ENCODE measurements at regions not wholly inside any gene's neighbourhood (a gene's known extent, or its start where the extent isn't known, plus 50 kb on each side); places are given as distances from the start of the nearest gene placed in this dataset.
"Not testable (repeated sequence)": the region's sequence is repeated elsewhere in the genome, so short reads cannot be mapped to it uniquely, and the experiment has no call there.

GRCh38 chr14:43674273-43674672 is 832.8 kb downstream of the FSCB start:
- DNase-seq: no peak

GRCh38 chr14:43671716-43672485 is 835.2 kb downstream of the FSCB start:
- DNase-seq: no peak

GRCh38 chr14:43669355-43669754 is 837.7 kb downstream of the FSCB start:
- no peak for DNase-seq

GRCh38 chr14:43665570-43666267 is 841.4 kb downstream of the FSCB start:
- no peak for DNase-seq

- not testable (repeated sequence) for DNase-seq
These were observed 851.9 kb downstream of the FSCB start for GRCh38 chr14:43655194-43655593.

- no peak for DNase-seq
These were observed 855.2 kb downstream of the FSCB start for GRCh38 chr14:43651896-43652295.

GRCh38 chr14:43651185-43651787 is 855.8 kb downstream of the FSCB start:
- no peak for DNase-seq

GRCh38 chr14:43649508-43649907 is 857.6 kb downstream of the FSCB start:
- DNase-seq: no peak

- DNase-seq: no peak
These were observed 859.8 kb downstream of the FSCB start for GRCh38 chr14:43647302-43647701.

GRCh38 chr14:43640718-43641267 is 866.3 kb downstream of the FSCB start:
- no peak for DNase-seq

- no peak for DNase-seq
These were observed 881.8 kb downstream of the FSCB start for GRCh38 chr14:43625294-43625693.

- DNase-seq: no peak
These were observed 885.8 kb downstream of the FSCB start for GRCh38 chr14:43621282-43621681.

GRCh38 chr14:43595096-43595772 is 911.8 kb downstream of the FSCB start:
- DNase-seq: no peak

GRCh38 chr14:43591776-43592175 is 915.3 kb downstream of the FSCB start:
- DNase-seq: no peak

GRCh38 chr14:43587183-43587582 is 919.9 kb downstream of the FSCB start:
- DNase-seq: no peak

GRCh38 chr14:43579671-43580070 is 927.4 kb downstream of the FSCB start:
- DNase-seq: no peak

GRCh38 chr14:43568022-43568421 is 939.1 kb downstream of the FSCB start:
- no peak for DNase-seq

GRCh38 chr14:43548368-43548767 is 958.7 kb downstream of the FSCB start:
- DNase-seq: no peak

- not testable (repeated sequence) for DNase-seq
These were observed 959.5 kb downstream of the FSCB start for GRCh38 chr14:43547596-43547995.

- DNase-seq: no peak
These were observed 965.7 kb downstream of the FSCB start for GRCh38 chr14:43541356-43541755.

- DNase-seq: no peak
These were observed 966.1 kb downstream of the FSCB start for GRCh38 chr14:43540948-43541347.

- no peak for DNase-seq
These were observed 967.9 kb downstream of the FSCB start for GRCh38 chr14:43539210-43539609.

- DNase-seq: no peak
These were observed 971.7 kb downstream of the FSCB start for GRCh38 chr14:43535231-43535838.
